Peyer's patch (tissue), 4 donors: ENCODE measurements at regions not wholly inside any gene's neighbourhood (a gene's known extent, or its start where the extent isn't known, plus 50 kb on each side); places are given as distances from the start of the nearest gene placed in this dataset.

Experiments used
- CTCF ChIP-seq, 6 experiments: fragments of 450-650 bp in 4 of 6; fragments of 200-600 bp in 2 of 6; sonication (generic) in 1 of 6; IDR thresholded peaks; one replicate each; pipeline ENCODE4 v1.5.1; 2017 to 2019; ENCODE audit warnings: antibody characterized with exemption in 6 of 6, mild to moderate bottlenecking in 3 of 6, moderate library complexity in 1 of 6
- POLR2A ChIP-seq, 2 donors: fragments of 450-650 bp; IDR thresholded peaks; one replicate each; pipeline ENCODE4 v1.5.1; 2017; ENCODE audit warnings: antibody characterized with exemption in 2 of 2, mild to moderate bottlenecking in 2 of 2, moderate library complexity in 2 of 2

GRCh38 chr2:205911306-205911705 is 174.7 kb downstream of the INO80D start:
- TF ChIP-seq CTCF (IDR thresholded peaks at IDR 0.05) (no peak), POLR2A (IDR thresholded peaks at IDR 0.05) (no peak)
